Neural progenitor cell (in vitro differentiated cells): ENCODE measurements at regions not wholly inside any gene's neighbourhood (a gene's known extent, or its start where the extent isn't known, plus 50 kb on each side); places are given as distances from the start of the nearest gene placed in this dataset.

ENCODE experiments used
- CTCF ChIP-seq: fragments of 200-600 bp; sonication (generic); IDR thresholded peaks from 2 replicates; pipeline ENCODE4 v1.5.1; 2017; ENCODE audit warnings: antibody characterized with exemption, mild to moderate bottlenecking
- EZH2 ChIP-seq: fragments of 200-600 bp; sonication (generic); IDR thresholded peaks from 2 replicates; pipeline ENCODE4 v1.6.1; 2017; ENCODE audit warnings: antibody characterized with exemption, mild to moderate bottlenecking, moderate library complexity
- EZH2phosphoT487 ChIP-seq: fragments of 200-600 bp; sonication (generic); IDR thresholded peaks from 2 replicates; pipeline ENCODE4 v1.6.1; 2017; ENCODE audit warnings: antibody characterized with exemption

- TF ChIP-seq CTCF (no peak), EZH2 (no peak), EZH2phosphoT487 (no peak)
Measured at GRCh38 chr10:107829161-107829560, 664.7 kb upstream of the SORCS1 start.
